GM12878 (cell line): ENCODE measurements at regions not wholly inside any gene's neighbourhood (a gene's known extent, or its start where the extent isn't known, plus 50 kb on each side); places are given as distances from the start of the nearest gene placed in this dataset.

Experiments used
- ATAC-seq: fragments of 200-7000 bp; cut with Tn5 transposase; 3 replicates; pipeline ENCODE4 v1.9.1; 2020; ENCODE audit warnings: mild to moderate bottlenecking, moderate library complexity
- BruUV-seq: library from RNA; stranded (reverse); fragments of 400-500 nt; replicated peaks from 2 replicates; lab custom pipeline; 2021; lab: Mats Ljungman, UMichigan
- CTCF ChIA-PET: fragments of 300-600 bp; sonication (Branson Sonifier 250); formaldehyde crosslinking; extraction: SDS; loops from one replicate; lab custom pipeline; 2021; ENCODE audit warnings: inconsistent platforms; lab: Yijun Ruan, JAX
- POLR2A ChIA-PET: fragments of 350-600 bp; formaldehyde crosslinking; extraction: SDS; loops from one replicate; lab custom pipeline; 2021; ENCODE audit warnings: inconsistent platforms; lab: Charles Lee
- RAD21 ChIA-PET: fragments of 300-600 bp; sonication (Branson Sonifier 250); formaldehyde crosslinking; loops from one replicate; lab custom pipeline; 2023; ENCODE audit warnings: antibody characterized with exemption; ENCODE audit not compliant: unreplicated experiment; lab: Charles Lee
- SMC1A ChIA-PET: fragments of 300-600 bp; sonication (Branson Sonifier 250); formaldehyde crosslinking; loops from one replicate; lab custom pipeline; 2023; ENCODE audit not compliant: unreplicated experiment, uncharacterized antibody; lab: Charles Lee
- DNase-seq: peaks from one replicate; pipeline ENCODE4 v3.0.0-alpha.2; 2011; ENCODE audit warnings: low read depth, low spot score
- FAIRE-seq: peaks from 3 replicates; lab custom pipeline; 2011; peaks lifted over from hg19 to GRCh38; lab: Jason Lieb, UNC
- H2AFZ ChIP-seq: 2 replicates; pipeline ENCODE4 v1.6.0; 2011; ENCODE audit warnings: low read depth, low read length, control low read depth; ENCODE audit not compliant: control insufficient read depth
- H3K27ac ChIP-seq: 2 replicates; pipeline ENCODE4 v1.5.1; 2011; ENCODE audit warnings: control low read depth; ENCODE audit not compliant: control insufficient read depth, insufficient read depth
- H3K27me3 ChIP-seq, 2 experiments: replicated peaks in 1 of 2; 2 replicates each; pipeline versions ENCODE4 v1.6.0 to v1.6.1; 2011; ENCODE audit warnings: low read length in 1 of 2; ENCODE audit not compliant: control insufficient read depth in 2 of 2, insufficient read depth in 2 of 2
- H3K36me3 ChIP-seq, 2 experiments: 2 replicates each; pipeline ENCODE4 v1.5.1; 2011; ENCODE audit warnings: low read length in 1 of 2; ENCODE audit not compliant: control insufficient read depth in 2 of 2, insufficient read depth in 2 of 2
- H3K4me1 ChIP-seq: 2 replicates; pipeline ENCODE4 v1.6.1; 2011; ENCODE audit warnings: mild to moderate bottlenecking, low read length, moderate library complexity, mixed read lengths; ENCODE audit not compliant: control insufficient read depth, insufficient read depth
- H3K4me2 ChIP-seq: 2 replicates; pipeline ENCODE4 v1.6.0; 2011; ENCODE audit warnings: control low read depth; ENCODE audit not compliant: control insufficient read depth, insufficient read depth
- H3K4me3 ChIP-seq: fragments of 200-600 bp; sonication (generic); 2 replicates; pipeline ENCODE4 v1.5.1; 2016
- H3K79me2 ChIP-seq: 2 replicates; pipeline ENCODE4 v1.6.0; 2011; ENCODE audit warnings: low read length; ENCODE audit not compliant: control insufficient read depth, insufficient read depth
- H3K9ac ChIP-seq: 2 replicates; pipeline ENCODE4 v1.8.0; 2011; ENCODE audit warnings: low read length, control low read depth, mixed read lengths; ENCODE audit not compliant: control insufficient read depth, insufficient read depth
- H3K9me3 ChIP-seq: replicated peaks from 3 replicates; pipeline ENCODE4 v1.5.1; 2011; ENCODE audit warnings: mild to moderate bottlenecking, low read length; ENCODE audit not compliant: control insufficient read depth, insufficient read depth
- H4K20me1 ChIP-seq: 2 replicates; pipeline ENCODE4 v1.6.0; 2011; ENCODE audit not compliant: control insufficient read depth, insufficient read depth
- ASH2L ChIP-seq: fragments of 300-600, 200-600 bp; sonication (generic); IDR thresholded peaks from 2 replicates; pipeline ENCODE4 v1.6.1; 2017; ENCODE audit warnings: low read depth, mild to moderate bottlenecking, borderline replicate concordance
- BMI1 ChIP-seq: fragments of 450-650 bp; IDR thresholded peaks from 2 replicates; pipeline ENCODE4 v1.6.1; 2016; ENCODE audit warnings: mild to moderate bottlenecking, moderate library complexity, borderline replicate concordance
- E4F1 ChIP-seq: fragments of 450-650 bp; IDR thresholded peaks from 2 replicates; pipeline ENCODE4 v1.6.1; 2018; ENCODE audit warnings: borderline replicate concordance, mild to moderate bottlenecking; ENCODE audit not compliant: partially characterized antibody
- WGBS: methylation state at CpG from one replicate; pipeline ENCODE4 v1.1.6; 2016; ENCODE audit warnings: low lambda C conversion rate; ENCODE audit not compliant: insufficient replicate concordance, insufficient coverage; ENCODE audit errors: missing lambda C conversion rate; 5-methylcytosine and 5-hydroxymethylcytosine counted together
- in situ Hi-C: fragments of 300-500 bp; cut with MboI; formaldehyde crosslinking; loops from 9 replicates; pipeline ENCODE4 v1.14.3; 2018; ENCODE audit warnings: mixed read lengths
- intact Hi-C: fragments of 100-400 bp; cut with micrococcal nuclease; formaldehyde crosslinking; loops from one replicate; pipeline ENCODE4 v1.14.2; 2022; ENCODE audit not compliant: unreplicated experiment
- TF ChIP-seq, protein P1 (sequence below): fragments of 450-650 bp; conservative IDR thresholded peaks from 2 replicates; pipeline ENCODE4 v1.6.1; 2017; ENCODE audit warnings: mild to moderate bottlenecking, moderate library complexity
- TF ChIP-seq, protein P2 (sequence below): IDR thresholded peaks from 2 replicates; pipeline ENCODE4 v1.6.1; 2012; ENCODE audit warnings: mild to moderate bottlenecking, low read depth, low read length

DNA sequence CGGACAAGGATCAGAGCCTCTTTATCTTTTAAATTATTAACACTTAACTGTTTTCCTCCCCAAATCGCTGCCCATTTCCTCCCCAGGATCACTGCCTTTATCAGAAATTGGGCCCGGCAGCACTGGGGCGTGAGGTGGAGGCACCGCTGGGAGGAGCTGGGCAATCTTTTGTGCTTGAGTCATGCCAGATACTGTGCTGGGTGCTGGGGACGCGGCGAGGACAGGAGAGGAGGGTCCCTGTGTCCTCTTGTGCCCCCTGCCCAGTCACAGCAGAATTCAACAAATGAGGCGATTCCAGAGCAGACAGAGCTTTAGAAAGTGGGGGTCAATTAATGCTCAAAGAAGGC lies 347.8 kb downstream of the ZNF536 start:
- no peak for FAIRE-seq
- Histone ChIP-seq H4K20me1 (no peaks in the 10 kb centered on the region), H3K36me3 (no peaks in the 10 kb centered on the region), H3K9ac (no peak overlapping the region), H3K4me1 (no peaks in the 10 kb centered on the region), H2AFZ (no peak overlapping the region), H3K4me3 (peak overlapping the region; percentile 36; the same call in 1 of the 2 replicates), H3K27ac (no peak overlapping the region), H3K27me3 (no peaks in the 10 kb centered on the region), H3K4me2 (0 out of 2 replicates have a peak overlapping the region, but pooled peaks have one; percentile 67), H3K9me3 (no peaks in the 10 kb centered on the region), H3K79me2 (no peaks in the 10 kb centered on the region)
- no peak for ATAC-seq
- ChIA-PET POLR2A (no interaction called here), SMC1A (no interaction called here), RAD21 (no interaction called here), CTCF (no interaction called here)
- BruUV-seq, result no TSS peak
- 16% methylated on average over 9 of the region's 9 CpGs for WGBS
- intact Hi-C loops (no loop called here), in situ Hi-C loops (no loop called here)
- TF ChIP-seq, protein P1, sequence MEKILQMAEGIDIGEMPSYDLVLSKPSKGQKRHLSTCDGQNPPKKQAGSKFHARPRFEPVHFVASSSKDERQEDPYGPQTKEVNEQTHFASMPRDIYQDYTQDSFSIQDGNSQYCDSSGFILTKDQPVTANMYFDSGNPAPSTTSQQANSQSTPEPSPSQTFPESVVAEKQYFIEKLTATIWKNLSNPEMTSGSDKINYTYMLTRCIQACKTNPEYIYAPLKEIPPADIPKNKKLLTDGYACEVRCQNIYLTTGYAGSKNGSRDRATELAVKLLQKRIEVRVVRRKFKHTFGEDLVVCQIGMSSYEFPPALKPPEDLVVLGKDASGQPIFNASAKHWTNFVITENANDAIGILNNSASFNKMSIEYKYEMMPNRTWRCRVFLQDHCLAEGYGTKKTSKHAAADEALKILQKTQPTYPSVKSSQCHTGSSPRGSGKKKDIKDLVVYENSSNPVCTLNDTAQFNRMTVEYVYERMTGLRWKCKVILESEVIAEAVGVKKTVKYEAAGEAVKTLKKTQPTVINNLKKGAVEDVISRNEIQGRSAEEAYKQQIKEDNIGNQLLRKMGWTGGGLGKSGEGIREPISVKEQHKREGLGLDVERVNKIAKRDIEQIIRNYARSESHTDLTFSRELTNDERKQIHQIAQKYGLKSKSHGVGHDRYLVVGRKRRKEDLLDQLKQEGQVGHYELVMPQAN, result no peak
- TF ChIP-seq E4F1 (no peak), BMI1 (no peak), ASH2L (no peak)
- TF ChIP-seq, protein P2, sequence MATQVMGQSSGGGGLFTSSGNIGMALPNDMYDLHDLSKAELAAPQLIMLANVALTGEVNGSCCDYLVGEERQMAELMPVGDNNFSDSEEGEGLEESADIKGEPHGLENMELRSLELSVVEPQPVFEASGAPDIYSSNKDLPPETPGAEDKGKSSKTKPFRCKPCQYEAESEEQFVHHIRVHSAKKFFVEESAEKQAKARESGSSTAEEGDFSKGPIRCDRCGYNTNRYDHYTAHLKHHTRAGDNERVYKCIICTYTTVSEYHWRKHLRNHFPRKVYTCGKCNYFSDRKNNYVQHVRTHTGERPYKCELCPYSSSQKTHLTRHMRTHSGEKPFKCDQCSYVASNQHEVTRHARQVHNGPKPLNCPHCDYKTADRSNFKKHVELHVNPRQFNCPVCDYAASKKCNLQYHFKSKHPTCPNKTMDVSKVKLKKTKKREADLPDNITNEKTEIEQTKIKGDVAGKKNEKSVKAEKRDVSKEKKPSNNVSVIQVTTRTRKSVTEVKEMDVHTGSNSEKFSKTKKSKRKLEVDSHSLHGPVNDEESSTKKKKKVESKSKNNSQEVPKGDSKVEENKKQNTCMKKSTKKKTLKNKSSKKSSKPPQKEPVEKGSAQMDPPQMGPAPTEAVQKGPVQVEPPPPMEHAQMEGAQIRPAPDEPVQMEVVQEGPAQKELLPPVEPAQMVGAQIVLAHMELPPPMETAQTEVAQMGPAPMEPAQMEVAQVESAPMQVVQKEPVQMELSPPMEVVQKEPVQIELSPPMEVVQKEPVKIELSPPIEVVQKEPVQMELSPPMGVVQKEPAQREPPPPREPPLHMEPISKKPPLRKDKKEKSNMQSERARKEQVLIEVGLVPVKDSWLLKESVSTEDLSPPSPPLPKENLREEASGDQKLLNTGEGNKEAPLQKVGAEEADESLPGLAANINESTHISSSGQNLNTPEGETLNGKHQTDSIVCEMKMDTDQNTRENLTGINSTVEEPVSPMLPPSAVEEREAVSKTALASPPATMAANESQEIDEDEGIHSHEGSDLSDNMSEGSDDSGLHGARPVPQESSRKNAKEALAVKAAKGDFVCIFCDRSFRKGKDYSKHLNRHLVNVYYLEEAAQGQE, result no peak
- DNase-seq, result no peak
